ENCODE measurements at regions not wholly inside any gene's neighbourhood (a gene's known extent, or its start where the extent isn't known, plus 50 kb on each side); places are given as distances from the start of the nearest gene placed in this dataset.

DNA sequence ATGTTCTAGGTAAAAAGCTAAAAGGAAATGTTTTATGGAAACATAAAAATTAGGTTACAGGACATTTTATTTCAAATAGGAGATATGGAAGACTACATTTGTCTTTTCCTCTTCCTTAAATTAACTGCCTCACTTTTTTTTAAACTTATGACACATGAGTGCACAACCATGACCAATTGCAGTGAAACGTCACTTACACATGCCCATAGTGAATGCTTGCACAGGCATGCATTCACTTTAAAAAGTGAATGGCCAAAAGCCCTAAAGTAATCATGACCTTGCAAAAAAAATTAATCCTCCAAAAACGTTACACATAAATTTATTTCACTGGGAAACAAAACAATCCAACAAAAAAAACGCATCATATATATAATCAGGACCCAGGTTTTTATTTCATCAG lies 343.2 kb upstream of the TMTC1 start:
- DNase-seq (no peak), ATAC-seq (no peak)
- no peak overlapping the region for H3K27ac ChIP-seq
- no peaks in the 10 kb centered on the region for H3K27me3 ChIP-seq
- H3K36me3 ChIP-seq = no peaks in the 10 kb centered on the region
- no peaks in the 10 kb centered on the region for H3K4me1 ChIP-seq
- in situ Hi-C loops (cut with MboI; ENCODE audit: low sequenced_read_pairs in 4 of 4) (no loop called here), intact Hi-C loops (cut with DNase I; ENCODE audit: low total_unique reads) (no loop called here)
- H3K9me3 ChIP-seq = no peaks in the 10 kb centered on the region
- no peak for TF ChIP-seq POLR2A (IDR thresholded peaks at IDR 0.05)
- TF ChIP-seq, protein P1, sequence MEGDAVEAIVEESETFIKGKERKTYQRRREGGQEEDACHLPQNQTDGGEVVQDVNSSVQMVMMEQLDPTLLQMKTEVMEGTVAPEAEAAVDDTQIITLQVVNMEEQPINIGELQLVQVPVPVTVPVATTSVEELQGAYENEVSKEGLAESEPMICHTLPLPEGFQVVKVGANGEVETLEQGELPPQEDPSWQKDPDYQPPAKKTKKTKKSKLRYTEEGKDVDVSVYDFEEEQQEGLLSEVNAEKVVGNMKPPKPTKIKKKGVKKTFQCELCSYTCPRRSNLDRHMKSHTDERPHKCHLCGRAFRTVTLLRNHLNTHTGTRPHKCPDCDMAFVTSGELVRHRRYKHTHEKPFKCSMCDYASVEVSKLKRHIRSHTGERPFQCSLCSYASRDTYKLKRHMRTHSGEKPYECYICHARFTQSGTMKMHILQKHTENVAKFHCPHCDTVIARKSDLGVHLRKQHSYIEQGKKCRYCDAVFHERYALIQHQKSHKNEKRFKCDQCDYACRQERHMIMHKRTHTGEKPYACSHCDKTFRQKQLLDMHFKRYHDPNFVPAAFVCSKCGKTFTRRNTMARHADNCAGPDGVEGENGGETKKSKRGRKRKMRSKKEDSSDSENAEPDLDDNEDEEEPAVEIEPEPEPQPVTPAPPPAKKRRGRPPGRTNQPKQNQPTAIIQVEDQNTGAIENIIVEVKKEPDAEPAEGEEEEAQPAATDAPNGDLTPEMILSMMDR (IDR thresholded peaks at IDR 0.05 in 4 of 5, conservative IDR thresholded peaks at IDR 0.05 in 1 of 5) = no peak
- no peak overlapping the region for H3K4me3 ChIP-seq

DNA sequence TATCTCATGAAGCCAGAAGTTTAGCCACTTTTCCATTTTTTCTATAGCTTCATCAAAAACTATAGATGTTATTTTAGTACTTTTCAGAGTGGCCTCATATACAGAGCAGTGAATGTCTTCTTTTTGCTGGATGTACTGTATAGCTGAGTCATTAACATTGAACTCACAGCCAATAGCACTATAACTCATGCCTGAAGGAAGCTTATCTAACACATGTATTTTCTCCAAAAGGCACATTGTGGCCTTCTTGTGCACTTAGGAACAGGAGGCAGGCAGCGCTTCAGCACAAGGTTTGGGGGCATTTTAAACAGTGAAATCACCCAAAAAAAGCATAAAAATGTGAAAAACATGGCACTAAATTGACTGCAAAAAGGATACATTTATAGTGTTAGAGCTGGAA lies 336.8 kb upstream of the TMTC1 start:
- H3K4me3 ChIP-seq = no peak overlapping the region
- TF ChIP-seq POLR2A (IDR thresholded peaks at IDR 0.05) = no peak
- TF ChIP-seq, protein P1 (IDR thresholded peaks at IDR 0.05 in 4 of 5, conservative IDR thresholded peaks at IDR 0.05 in 1 of 5) = no peak
- in situ Hi-C loops (cut with MboI; ENCODE audit: low sequenced_read_pairs in 4 of 4) = no loop called here
- no peaks in the 10 kb centered on the region for H3K9me3 ChIP-seq
- no peaks in the 10 kb centered on the region for H3K27me3 ChIP-seq
- intact Hi-C loops (cut with DNase I; ENCODE audit: low total_unique reads) = no loop called here
- H3K36me3 ChIP-seq = no peaks in the 10 kb centered on the region
- H3K4me1 ChIP-seq = no peaks in the 10 kb centered on the region
- ATAC-seq (no peak), DNase-seq (no peak)
- no peak overlapping the region for H3K27ac ChIP-seq

DNA sequence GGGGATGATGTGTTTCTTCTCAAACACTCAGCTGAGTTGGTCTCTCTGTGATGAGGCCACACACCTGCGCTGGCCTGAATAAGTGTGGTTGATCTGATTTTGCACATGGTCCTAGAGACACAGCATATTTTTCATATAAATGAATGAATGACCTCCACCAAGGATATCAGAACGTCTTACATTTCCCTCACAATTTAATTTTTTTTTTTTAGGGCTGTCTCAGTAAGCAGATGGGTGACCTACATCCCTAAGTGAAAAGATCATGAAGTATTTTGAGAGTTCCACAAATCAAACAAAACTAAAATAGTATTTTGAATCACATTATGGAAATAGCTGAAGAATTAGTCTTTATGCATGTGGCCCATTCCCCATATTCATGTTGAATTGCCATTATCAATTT lies 333.7 kb upstream of the TMTC1 start:
- intact Hi-C loops (cut with DNase I; ENCODE audit: low total_unique reads) (no loop called here), in situ Hi-C loops (cut with MboI; ENCODE audit: low sequenced_read_pairs in 4 of 4) (no loop called here)
- H3K27ac ChIP-seq = no peak overlapping the region
- TF ChIP-seq, protein P1 (IDR thresholded peaks at IDR 0.05 in 4 of 5, conservative IDR thresholded peaks at IDR 0.05 in 1 of 5) = no peak
- TF ChIP-seq POLR2A (IDR thresholded peaks at IDR 0.05) = no peak
- H3K4me3 ChIP-seq = no peak overlapping the region
- ATAC-seq (no peak), DNase-seq (no peak)
- H3K9me3 ChIP-seq = no peaks in the 10 kb centered on the region
- no peaks in the 10 kb centered on the region for H3K27me3 ChIP-seq
- no peaks in the 10 kb centered on the region for H3K4me1 ChIP-seq
- H3K36me3 ChIP-seq = no peaks in the 10 kb centered on the region

GRCh38 chr12:30111719-30112118 lies 328.0 kb upstream of the TMTC1 start:
- no peaks in the 10 kb centered on the region for H3K4me1 ChIP-seq
- no peaks in the 10 kb centered on the region for H3K9me3 ChIP-seq
- no peak overlapping the region for H3K27ac ChIP-seq
- H3K36me3 ChIP-seq = no peaks in the 10 kb centered on the region
- no peak for DNase-seq
- no peak for ATAC-seq
- no peak overlapping the region for H3K4me3 ChIP-seq
- H3K27me3 ChIP-seq = no peaks in the 10 kb centered on the region
- TF ChIP-seq, protein P1 (IDR thresholded peaks at IDR 0.05 in 4 of 5, conservative IDR thresholded peaks at IDR 0.05 in 1 of 5) = no peak
- no peak for TF ChIP-seq POLR2A (IDR thresholded peaks at IDR 0.05)
- in situ Hi-C loops (cut with MboI; ENCODE audit: low sequenced_read_pairs in 4 of 4) (no loop called here), intact Hi-C loops (cut with DNase I; ENCODE audit: low total_unique reads) (no loop called here)

GRCh38 chr12:30110958-30111586 lies 327.3 kb upstream of the TMTC1 start:
- Histone ChIP-seq H3K27ac (no peak overlapping the region), H3K36me3 (no peaks in the 10 kb centered on the region), H3K4me1 (no peaks in the 10 kb centered on the region), H3K27me3 (no peaks in the 10 kb centered on the region), H3K4me3 (no peak overlapping the region), H3K9me3 (no peaks in the 10 kb centered on the region)
- no peak for DNase-seq
- TF ChIP-seq, protein P1 (IDR thresholded peaks at IDR 0.05 in 4 of 5, conservative IDR thresholded peaks at IDR 0.05 in 1 of 5) = no peak
- no peak for TF ChIP-seq POLR2A (IDR thresholded peaks at IDR 0.05)
- in situ Hi-C loops (cut with MboI; ENCODE audit: low sequenced_read_pairs in 4 of 4) = no loop called here
- ATAC-seq = no peak
- intact Hi-C loops (cut with DNase I; ENCODE audit: low total_unique reads) = no loop called here
